Activated B cell treated with CpG ODN at 0.5 μM for 24 hours (primary cell): ENCODE measurements at regions not wholly inside any gene's neighbourhood (a gene's known extent, or its start where the extent isn't known, plus 50 kb on each side); places are given as distances from the start of the nearest gene placed in this dataset.

Source experiments
- ATAC-seq: fragments of 200-7000 bp; cut with Tn5 transposase; one replicate; pipeline ENCODE4 v1.10.0; 2021; ENCODE audit warnings: low read depth, mild to moderate bottlenecking, moderate library complexity
- CTCF ChIA-PET: fragments of 350-600 bp; sonication (Branson Sonifier 250); formaldehyde crosslinking; loops from one replicate; lab custom pipeline; 2021; ENCODE audit warnings: antibody characterized with exemption; lab: Charles Lee
- POLR2A ChIA-PET: fragments of 350-600 bp; sonication (Branson Sonifier 250); formaldehyde crosslinking; loops from one replicate; lab custom pipeline; 2021; ENCODE audit warnings: antibody characterized with exemption; lab: Charles Lee
- DNase-seq: peaks from one replicate; pipeline ENCODE4 v3.0.0; 2022
- H3K27ac Mint-ChIP-seq: one replicate; pipeline ENCODE4 v1.8.0; 2020; ENCODE audit warnings: mixed read lengths
- H3K27me3 Mint-ChIP-seq: one replicate; pipeline ENCODE4 v1.8.0; 2021; ENCODE audit warnings: mixed read lengths
- H3K36me3 Mint-ChIP-seq: one replicate; pipeline ENCODE4 v1.8.0; 2021; ENCODE audit warnings: low read depth, mixed read lengths
- H3K4me1 Mint-ChIP-seq: one replicate; pipeline ENCODE4 v1.8.0; 2021; ENCODE audit warnings: mixed read lengths
- H3K4me3 Mint-ChIP-seq: one replicate; pipeline ENCODE4 v1.8.0; 2020; ENCODE audit warnings: mild to moderate bottlenecking, mixed read lengths
- H3K9me3 Mint-ChIP-seq: one replicate; pipeline ENCODE4 v1.8.0; 2020; ENCODE audit warnings: mixed read lengths
- intact Hi-C: fragments of 100-400 bp; cut with micrococcal nuclease; formaldehyde crosslinking; loops from one replicate; pipeline ENCODE4 v1.15.1; 2024
- TF ChIP-seq, protein P1 (sequence below): fragments of 200-600 bp; IDR thresholded peaks from one replicate; pipeline ENCODE4 v1.8.0; 2022; ENCODE audit warnings: antibody characterized with exemption, mild to moderate bottlenecking

DNA sequence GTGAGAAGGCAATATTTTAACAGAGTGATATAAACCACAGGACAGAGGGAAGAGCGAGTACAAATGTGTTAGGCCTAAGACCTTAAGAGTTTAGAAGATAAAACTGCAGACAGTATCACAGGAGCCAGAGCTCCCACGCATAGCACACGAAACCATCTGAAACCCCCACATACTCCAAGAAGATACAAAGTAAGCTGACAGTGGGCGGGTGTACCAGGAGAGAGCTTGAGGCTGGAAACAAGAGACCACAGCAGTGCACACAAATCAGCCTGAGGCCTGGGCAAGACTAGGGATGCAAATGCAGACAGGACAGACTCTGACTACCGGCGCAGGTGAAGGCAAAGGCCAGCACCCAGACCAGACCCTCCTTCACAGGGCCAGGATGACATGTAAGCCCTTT is 54.1 kb upstream of the ARHGAP24 start:
- Mint-ChIP-seq H3K4me3 (no peak overlapping the region), H3K27ac (no peak overlapping the region), H3K27me3 (no peaks in the 10 kb centered on the region), H3K9me3 (peaks cover 5% of the 10 kb centered on the region), H3K4me1 (peaks cover 16% of the 10 kb centered on the region), H3K36me3 (no peaks in the 10 kb centered on the region)
- ChIA-PET CTCF (no interaction called here), POLR2A (interaction anchor here (0.8 kb wide), 1 partner anchor 9 kb away, joined by 3 read pairs; no protein-coding TSS in a partner anchor)
- ATAC-seq (no peak), DNase-seq (no peak)
- TF ChIP-seq, protein P1, sequence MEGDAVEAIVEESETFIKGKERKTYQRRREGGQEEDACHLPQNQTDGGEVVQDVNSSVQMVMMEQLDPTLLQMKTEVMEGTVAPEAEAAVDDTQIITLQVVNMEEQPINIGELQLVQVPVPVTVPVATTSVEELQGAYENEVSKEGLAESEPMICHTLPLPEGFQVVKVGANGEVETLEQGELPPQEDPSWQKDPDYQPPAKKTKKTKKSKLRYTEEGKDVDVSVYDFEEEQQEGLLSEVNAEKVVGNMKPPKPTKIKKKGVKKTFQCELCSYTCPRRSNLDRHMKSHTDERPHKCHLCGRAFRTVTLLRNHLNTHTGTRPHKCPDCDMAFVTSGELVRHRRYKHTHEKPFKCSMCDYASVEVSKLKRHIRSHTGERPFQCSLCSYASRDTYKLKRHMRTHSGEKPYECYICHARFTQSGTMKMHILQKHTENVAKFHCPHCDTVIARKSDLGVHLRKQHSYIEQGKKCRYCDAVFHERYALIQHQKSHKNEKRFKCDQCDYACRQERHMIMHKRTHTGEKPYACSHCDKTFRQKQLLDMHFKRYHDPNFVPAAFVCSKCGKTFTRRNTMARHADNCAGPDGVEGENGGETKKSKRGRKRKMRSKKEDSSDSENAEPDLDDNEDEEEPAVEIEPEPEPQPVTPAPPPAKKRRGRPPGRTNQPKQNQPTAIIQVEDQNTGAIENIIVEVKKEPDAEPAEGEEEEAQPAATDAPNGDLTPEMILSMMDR = no peak
- intact Hi-C loops = loop anchor here (2.0 kb wide), 1 partner anchor 14 kb away; no protein-coding TSS in a partner anchor

DNA sequence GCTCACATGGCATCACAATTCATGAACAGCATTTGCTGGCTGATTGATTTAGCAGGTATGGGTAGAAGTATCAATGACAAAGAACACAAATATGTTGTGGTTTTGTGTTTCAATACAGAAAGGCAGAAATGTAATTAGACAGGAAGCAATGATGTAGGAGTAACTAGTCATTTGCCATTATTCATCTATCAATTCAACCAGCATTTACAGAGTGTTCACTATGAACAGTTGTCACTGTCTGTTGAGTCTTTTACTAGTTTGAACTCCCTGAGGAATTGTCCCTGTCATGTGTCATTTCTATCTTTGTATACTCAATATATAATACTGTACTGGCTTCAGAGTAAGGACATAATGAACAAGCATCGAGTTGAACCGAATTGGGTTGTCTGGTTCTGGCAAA is 51.5 kb upstream of the ARHGAP24 start:
- Mint-ChIP-seq H3K4me1 (peaks cover 16% of the 10 kb centered on the region), H3K4me3 (no peak overlapping the region), H3K36me3 (no peaks in the 10 kb centered on the region), H3K27me3 (no peaks in the 10 kb centered on the region), H3K9me3 (peaks cover 5% of the 10 kb centered on the region), H3K27ac (no peak overlapping the region)
- ChIA-PET CTCF (no interaction called here), POLR2A (interaction anchor here (1.4 kb wide), 1 partner anchor 24 kb away, joined by 3 read pairs; no protein-coding TSS in a partner anchor)
- TF ChIP-seq, protein P1 = no peak
- DNase-seq (no peak), ATAC-seq (peak; percentile 73)
- intact Hi-C loops = no loop called here
